Left hindlimb (tissue), 1 donor: ENCODE measurements at regions not wholly inside any gene's neighbourhood (a gene's known extent, or its start where the extent isn't known, plus 50 kb on each side); places are given as distances from the start of the nearest gene placed in this dataset.
A peak's percentile ranks its signal among the peaks of the same experiment; 100 is the strongest.

Experiments
- DNase-seq: peaks from one replicate; pipeline ENCODE4 v3.0.0-alpha.2; 2018

DNA sequence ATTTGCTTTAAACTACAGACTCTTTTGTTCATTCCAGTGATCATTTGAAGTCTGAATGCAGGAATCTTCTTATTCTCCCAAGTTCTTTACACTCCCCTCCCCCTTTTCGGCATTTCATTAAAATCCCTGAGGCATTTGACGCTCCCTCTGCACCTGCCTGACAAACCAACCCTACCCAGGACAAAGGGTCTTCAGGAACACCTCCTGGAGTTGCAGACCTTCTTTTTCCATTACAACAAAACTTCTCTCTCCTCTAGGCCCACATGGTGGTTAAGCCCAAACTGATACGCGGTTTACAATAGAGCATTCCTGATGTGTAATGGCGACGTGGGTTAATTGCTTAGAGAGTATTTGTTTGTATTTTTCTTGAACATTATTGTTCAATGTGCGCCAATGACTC lies 367.4 kb downstream of the FBXO15 start:
- DNase-seq = no peak

- no peak for DNase-seq
Measured at GRCh38 chr18:73778032-73778359, 369.6 kb downstream of the FBXO15 start.

DNA sequence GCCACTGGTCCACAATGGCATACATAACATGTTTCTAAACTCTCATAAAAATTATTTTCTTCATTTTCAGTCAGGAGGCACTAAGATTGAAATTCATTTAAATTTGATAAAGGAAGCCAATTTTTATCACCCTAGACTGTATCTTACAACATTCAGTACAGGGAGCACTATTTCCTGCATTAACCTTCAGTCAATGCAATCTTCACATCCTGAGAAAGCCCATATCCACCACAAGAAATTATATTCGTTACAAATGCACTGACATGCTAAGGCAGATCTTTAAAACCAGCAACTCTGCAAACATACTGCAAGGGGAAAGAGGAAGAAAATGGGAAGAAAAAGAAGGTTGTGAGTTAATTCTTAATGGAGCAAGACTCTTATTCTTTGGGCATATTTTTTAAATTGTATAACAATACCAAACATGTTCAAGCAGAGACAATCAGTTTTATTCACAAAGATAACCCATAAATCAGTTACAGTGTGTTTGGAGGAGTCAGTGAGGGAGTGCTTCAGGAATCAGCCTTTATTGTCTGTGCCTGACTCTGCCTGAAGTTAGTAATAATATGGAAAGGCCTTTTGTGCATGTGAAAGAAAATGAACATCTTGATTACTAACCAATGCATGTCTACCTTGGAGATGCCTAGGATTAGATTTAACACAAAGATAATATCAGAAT lies 370.1 kb downstream of the FBXO15 start:
- DNase-seq = no peak

DNA sequence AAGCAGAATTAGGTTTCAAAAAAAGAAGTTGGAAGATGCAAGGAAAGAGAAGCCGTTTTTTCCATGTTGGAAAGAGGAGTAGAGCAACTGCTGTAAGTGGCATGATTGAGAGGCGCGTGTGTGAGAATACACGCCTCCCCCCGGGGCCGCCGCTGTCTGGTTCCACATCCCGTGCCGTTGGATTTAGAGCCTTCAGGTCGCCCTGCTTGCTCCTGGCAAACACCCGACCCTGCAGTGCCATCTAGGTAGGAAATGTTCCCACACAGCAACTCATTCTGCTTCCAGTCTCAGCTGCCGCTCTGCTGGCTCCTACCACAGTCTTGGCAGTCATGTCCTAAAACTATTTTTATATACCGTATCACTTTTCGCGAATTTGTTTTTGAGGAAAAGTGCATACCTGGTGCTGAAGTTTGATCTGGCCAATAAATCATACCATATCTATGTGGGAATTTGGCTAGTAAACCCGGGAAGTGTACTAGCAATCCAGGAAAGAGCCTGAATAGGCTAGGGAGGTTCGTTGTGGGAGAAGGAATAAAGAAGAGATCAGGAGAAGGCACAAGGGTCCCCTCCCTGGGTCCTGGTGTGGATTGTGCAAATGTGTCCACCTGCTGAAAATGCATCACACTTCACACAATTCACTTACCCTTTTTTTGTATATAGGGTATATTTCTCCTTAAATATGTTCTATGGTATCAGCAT lies 372.7 kb downstream of the FBXO15 start:
- peak; percentile 32 for DNase-seq

GRCh38 chr18:73768043-73768442 lies 379.6 kb downstream of the FBXO15 start:
- no peak for DNase-seq

DNA sequence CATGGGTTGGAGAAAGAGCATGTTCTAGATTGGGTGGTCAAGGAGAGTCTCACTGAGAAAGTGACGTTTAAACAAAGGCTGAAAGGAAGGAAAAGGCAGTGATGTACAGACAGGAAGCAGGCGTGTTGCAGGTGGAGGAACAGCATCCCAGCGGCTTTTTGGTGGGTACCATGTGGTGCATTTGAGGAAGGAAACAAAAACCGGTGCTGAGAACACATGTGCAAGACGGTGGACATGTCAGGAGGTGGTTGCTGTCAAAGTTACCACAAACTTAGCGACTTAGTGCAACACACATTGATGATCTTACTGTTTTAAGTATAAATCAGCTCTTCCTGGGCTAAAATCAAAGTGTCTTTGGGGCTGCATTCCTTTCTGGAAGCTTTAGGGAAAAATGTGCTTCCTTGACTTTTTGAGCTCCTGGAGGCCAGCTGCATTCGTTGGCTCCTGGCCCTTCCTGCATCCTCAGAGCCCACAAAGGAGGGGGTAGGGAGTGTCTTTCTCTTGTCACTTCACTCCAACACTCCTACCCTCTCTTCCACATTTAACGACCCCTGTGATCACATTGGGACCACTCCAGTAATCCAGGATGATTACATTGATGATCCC lies 380.6 kb downstream of the FBXO15 start:
- DNase-seq = peak; percentile 41

DNA sequence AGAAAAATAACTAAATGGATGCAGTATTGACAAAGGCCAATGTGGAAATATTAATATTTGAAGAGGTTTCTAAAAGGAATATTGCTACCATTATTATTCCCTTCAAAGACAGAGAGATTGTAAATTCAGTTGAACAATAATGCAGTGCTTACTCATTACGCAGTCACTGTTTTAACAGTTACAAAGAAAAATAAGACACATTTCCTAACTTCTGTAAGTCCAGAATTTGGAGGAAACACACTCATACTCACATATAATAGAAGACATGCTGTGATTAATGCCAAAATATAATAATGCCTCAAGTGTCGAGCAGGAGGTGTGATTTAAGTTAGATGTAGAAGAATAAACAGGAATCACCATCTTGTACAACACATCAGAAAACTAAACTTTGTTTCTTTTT lies 389.2 kb downstream of the FBXO15 start:
- DNase-seq = no peak

- DNase-seq = no peak
Measured at GRCh38 chr18:73756256-73757091, 391.2 kb downstream of the FBXO15 start.

- DNase-seq = no peak
Measured at GRCh38 chr18:73752965-73753364, 394.7 kb downstream of the FBXO15 start.

GRCh38 chr18:73752546-73752945 lies 395.1 kb downstream of the FBXO15 start:
- no peak for DNase-seq

GRCh38 chr18:73750052-73750451 lies 397.6 kb downstream of the FBXO15 start:
- DNase-seq = no peak

DNA sequence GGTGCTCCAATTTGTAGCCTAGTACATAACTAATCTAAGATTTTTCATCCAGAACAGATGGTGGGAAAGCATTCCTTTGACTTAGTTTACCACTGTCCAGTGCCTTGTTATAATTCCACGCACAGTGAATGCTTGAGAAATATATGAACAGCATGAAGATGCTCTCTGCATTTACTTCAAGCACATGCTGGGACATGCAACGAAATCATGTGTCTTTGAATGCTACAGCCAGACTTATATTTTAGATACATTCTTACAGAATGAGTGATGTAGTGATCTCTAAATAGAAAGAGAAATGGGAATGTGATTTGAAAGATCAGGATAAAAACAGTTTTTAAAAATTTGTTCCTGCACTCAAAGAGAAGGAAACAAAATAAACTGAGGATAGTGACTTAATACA lies 398.3 kb downstream of the FBXO15 start:
- DNase-seq = no peak

DNA sequence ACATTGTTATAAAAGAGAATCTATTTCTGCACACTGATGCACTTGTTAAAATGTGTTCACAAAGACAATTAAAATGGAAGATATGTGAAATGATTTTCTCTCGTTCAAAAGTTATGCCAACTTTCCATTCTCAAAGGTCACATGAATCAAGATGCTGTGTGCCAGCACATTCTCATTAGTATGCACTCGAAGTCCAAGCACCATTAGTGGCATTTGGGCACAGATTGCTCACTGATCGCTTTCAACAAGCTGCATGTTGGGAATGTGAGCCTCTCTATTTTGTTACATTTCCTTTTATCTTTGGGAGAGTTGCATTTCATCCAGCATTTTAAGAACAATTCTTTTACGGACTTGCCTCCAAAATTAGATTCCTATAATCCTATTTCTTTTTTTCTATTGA lies 398.9 kb downstream of the FBXO15 start:
- DNase-seq = no peak

DNA sequence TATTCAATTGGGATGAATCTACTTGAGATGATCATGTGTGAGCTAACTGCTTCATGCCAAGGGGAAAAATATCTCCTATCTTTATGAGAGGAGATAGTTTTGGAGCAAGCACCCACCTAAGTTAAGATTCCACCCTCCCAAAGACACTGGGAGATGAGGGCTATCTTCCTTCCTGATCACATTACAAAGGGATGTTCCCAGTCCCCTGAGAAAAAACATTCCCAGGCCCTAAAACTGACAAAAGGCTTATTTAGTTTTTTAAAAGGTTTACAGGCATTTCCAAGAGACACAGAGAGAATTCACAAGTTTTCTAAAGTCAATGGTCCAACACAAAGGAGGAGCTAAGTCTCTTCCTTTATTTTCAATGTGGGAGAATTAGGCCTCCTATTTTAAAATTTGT lies 401.5 kb downstream of the FBXO15 start:
- DNase-seq = no peak

- DNase-seq = no peak
Measured at GRCh38 chr18:73742957-73743356, 404.7 kb downstream of the FBXO15 start.

- DNase-seq = no peak
Measured at GRCh38 chr18:73741946-73742345, 405.7 kb downstream of the FBXO15 start.

DNA sequence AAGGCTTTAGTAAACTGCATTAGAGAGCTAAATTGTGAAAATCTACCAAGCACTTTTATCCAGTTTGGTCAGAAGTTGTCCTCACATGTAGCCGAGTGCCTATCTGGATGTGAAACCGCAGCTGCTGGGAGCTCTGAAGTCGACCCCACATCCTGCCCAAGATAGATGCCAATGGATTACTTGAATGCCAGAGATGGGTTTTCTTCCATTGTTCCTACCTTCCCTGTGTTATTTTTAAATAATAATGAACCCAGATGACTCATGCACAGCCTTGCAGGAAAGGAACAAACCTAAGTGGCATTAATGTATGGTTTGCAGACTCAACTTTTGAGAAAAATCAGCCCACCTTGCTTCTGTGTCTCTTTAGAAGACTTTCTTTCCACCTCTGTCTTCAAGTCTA lies 408.5 kb downstream of the FBXO15 start:
- no peak for DNase-seq

- no peak for DNase-seq
Measured at GRCh38 chr18:73737990-73738389, 409.6 kb downstream of the FBXO15 start.

DNA sequence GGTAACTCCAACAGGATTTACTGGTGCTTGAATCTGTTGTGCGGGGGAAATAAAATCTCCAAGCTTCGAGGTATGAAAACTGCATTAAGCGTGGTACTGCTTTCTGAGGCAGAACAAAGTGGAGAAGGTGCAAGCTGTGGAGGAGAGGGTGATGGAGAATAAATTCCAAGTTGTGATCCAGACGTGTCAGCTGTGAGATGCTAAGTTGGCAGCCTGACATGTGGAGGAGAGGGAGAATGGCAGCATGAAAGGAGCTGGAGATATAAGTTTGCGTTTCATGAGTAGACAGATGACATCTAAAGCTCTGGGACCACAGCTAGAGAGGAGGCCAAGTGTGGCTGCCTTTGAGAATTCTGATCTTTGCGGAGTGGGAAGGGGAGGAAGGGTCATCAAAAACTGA lies 411.8 kb downstream of the FBXO15 start:
- DNase-seq = no peak

DNA sequence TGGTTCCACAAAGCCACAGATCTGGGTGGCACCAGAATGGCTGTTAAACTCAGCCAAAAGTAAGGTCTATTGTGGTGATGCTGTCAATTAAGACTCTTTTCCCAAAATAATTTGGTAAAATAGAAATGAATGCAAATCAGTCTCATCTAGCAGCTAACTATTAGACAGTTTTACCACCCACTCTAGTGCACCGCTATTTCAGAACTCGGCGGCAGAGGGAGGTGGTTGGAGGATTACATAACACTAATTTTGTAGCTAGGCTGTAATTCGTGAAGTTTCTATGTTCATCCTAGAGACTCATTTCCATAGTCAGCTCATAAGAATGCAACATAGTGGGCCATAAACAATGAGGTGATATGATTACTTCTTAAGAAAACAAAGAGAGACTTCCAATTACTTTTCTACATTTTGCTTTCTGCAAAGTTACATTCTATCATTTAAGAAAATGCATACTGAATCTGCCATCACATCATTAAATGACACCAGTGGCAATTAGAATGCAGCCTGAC lies 413.8 kb downstream of the FBXO15 start:
- DNase-seq = no peak

DNA sequence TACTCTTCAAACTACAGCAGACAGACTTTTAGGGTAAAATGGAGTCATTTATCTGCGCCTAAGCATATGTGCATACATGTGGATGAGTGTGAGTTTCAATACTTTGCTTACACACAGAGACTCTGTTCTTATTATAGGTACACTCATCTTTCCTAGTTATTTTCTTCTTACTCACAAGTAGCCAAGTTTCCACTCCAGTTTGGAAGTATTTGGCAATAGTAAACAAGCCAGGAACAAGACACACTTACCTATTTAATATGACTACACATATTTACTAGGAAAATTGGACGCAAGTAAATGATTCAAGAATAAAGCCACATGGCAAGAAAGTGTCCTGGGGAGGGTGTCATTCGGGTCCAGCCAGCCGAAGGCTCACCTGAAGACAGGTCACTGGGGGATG lies 414.3 kb downstream of the FBXO15 start:
- no peak for DNase-seq

DNA sequence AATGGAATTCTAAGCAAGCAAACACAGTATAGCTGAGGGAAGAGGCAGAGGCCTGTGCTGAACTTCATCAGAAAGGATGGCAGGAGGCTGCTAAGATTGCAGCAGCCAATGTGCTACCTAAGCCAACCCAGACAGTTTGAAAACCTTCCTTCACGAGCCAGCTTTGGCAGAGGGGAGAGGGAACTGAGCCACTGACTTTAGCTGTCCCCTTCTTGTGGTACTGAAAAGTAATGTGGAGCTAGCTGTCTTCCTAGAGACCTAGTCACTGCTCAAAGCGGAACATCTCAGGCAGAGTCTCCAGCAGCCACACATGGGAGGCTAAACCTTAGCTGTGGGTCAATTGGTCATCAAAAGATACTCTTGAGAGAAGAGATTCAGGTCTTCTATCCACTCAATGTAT lies 419.0 kb downstream of the FBXO15 start:
- DNase-seq = no peak

- DNase-seq = no peak
Measured at GRCh38 chr18:73724958-73725357, 422.7 kb downstream of the FBXO15 start.
